ENCODE measurements at regions not wholly inside any gene's neighbourhood (a gene's known extent, or its start where the extent isn't known, plus 50 kb on each side); places are given as distances from the start of the nearest gene placed in this dataset.

DNA sequence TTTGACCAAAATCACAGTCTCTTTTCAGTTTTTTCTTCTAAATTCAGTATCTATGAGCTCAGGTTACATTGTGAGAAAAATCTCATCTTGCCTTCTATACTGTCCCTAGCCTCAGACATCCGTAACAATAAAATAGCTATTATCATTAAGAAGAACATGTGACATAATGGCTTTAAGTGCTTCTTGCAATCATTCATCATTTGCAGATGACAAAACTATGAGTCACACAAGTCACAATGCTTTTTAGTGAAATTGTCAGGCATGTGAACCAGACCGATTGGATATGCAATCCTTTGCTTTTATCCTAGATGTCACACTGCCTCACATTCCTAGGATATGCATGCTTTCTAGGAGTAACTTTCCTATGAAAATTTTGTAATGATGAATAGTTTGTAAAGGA lies 313.1 kb downstream of the SLC6A15 start (continued):
- TF ChIP-seq JUND (IDR thresholded peaks at IDR 0.05; ENCODE audit: low read length) (no peak), CBX5 (IDR thresholded peaks at IDR 0.05; ENCODE audit: low read depth, low read length) (no peak), SIN3A (conservative IDR thresholded peaks at IDR 0.05 in 1 of 2, IDR thresholded peaks at IDR 0.05 in 1 of 2; ENCODE audit: low read depth in 1 of 2, low read length in 2 of 2) (no peak), SP4 (IDR thresholded peaks at IDR 0.05; ENCODE audit: low read length) (no peak), HDAC6 (IDR thresholded peaks at IDR 0.05; ENCODE audit: low read depth, low read length) (no peak)

Data from H1 (cell line).